Astrocyte (in vitro differentiated cells and primary cell): ENCODE measurements at regions not wholly inside any gene's neighbourhood (a gene's known extent, or its start where the extent isn't known, plus 50 kb on each side); places are given as distances from the start of the nearest gene placed in this dataset.

Experiments used
- CTCF ChIP-seq: IDR thresholded peaks from 2 replicates; pipeline ENCODE4 v1.5.1; 2011; ENCODE audit warnings: low read depth, mild to moderate bottlenecking, inconsistent platforms, low read length, moderate library complexity; ENCODE audit not compliant: insufficient read depth
- EZH2 ChIP-seq: IDR thresholded peaks from 2 replicates; pipeline ENCODE4 v1.6.1; 2012; ENCODE audit warnings: mild to moderate bottlenecking, low read length, inconsistent platforms; ENCODE audit not compliant: insufficient read depth

GRCh38 chr4:33422656-33423055 lies 2702.5 kb downstream of the PCDH7 start:
- no peak for TF ChIP-seq EZH2
- no peak for TF ChIP-seq CTCF
